ENCODE measurements at regions not wholly inside any gene's neighbourhood (a gene's known extent, or its start where the extent isn't known, plus 50 kb on each side); places are given as distances from the start of the nearest gene placed in this dataset.

DNA sequence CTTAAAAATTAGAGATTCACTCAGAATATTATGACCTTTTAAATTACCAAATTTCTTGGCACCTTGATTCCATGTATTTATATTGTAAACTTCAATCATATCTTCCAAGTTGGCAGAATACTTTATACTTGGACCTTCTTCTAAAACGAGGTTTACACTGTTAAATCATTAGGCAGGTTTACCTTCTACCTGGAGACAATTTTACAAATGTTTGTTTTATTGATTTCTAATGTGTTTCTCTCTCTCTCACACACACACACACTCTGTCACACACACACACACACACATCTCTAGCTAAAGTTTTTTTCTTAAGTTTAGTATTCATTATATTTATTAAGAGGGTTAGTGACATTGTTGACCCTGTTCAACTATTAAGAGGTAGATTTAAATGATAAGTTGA lies 1155.6 kb downstream of the NSUN3 start (continued):
- TF ChIP-seq FOXP1 (CRISPR knock-in tag; IDR thresholded peaks at IDR 0.05; ENCODE audit: borderline replicate concordance) = no peak
- TF ChIP-seq ZNF416 (CRISPR knock-in tag; IDR thresholded peaks at IDR 0.05) = no peak
- TF ChIP-seq JUN (CRISPR knock-in tag; IDR thresholded peaks at IDR 0.05) = no peak
- no peak for TF ChIP-seq ZNF232 (CRISPR knock-in tag; IDR thresholded peaks at IDR 0.05)
- TF ChIP-seq, protein P1, sequence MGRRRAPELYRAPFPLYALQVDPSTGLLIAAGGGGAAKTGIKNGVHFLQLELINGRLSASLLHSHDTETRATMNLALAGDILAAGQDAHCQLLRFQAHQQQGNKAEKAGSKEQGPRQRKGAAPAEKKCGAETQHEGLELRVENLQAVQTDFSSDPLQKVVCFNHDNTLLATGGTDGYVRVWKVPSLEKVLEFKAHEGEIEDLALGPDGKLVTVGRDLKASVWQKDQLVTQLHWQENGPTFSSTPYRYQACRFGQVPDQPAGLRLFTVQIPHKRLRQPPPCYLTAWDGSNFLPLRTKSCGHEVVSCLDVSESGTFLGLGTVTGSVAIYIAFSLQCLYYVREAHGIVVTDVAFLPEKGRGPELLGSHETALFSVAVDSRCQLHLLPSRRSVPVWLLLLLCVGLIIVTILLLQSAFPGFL (CRISPR knock-in tag; IDR thresholded peaks at IDR 0.05; ENCODE audit: borderline replicate concordance) = no peak
- TF ChIP-seq NR1H2 (CRISPR knock-in tag; IDR thresholded peaks at IDR 0.05) = no peak

DNA sequence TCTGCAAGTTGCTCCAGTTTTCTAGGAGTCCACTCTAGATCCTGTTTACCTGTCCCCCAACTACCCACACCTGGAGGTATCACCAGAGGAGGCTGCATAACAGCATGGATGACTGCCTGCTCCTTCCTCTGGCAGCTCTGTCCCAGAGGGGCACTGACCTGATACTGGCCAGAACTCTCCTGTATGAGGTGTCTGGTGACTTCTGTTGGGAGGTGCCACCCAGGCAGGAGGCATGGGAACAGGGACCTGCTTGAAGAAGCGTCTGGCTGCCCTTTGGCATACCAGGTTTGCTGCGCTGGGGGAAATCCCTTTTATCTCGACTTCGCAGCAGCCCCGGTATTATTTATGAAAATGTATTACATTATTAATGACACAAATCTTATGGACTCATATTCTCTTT lies 1163.6 kb downstream of the NSUN3 start:
- ChIA-PET CTCF (no interaction called here), POLR2A (no interaction called here)
- Mint-ChIP-seq H3K4me3 (no peak overlapping the region), H3K27me3 (ENCODE audit: low read depth) (no peaks in the 10 kb centered on the region), H3K36me3 (peaks cover 45% of the 10 kb centered on the region), H3K4me1 (peaks cover 5% of the 10 kb centered on the region), H3K27ac (no peak overlapping the region), H3K9me3 (peaks cover 62% of the 10 kb centered on the region)
- DNase-seq (ENCODE audit: low spot score) (no peak), ATAC-seq (no peak)
- TF ChIP-seq, protein P2, sequence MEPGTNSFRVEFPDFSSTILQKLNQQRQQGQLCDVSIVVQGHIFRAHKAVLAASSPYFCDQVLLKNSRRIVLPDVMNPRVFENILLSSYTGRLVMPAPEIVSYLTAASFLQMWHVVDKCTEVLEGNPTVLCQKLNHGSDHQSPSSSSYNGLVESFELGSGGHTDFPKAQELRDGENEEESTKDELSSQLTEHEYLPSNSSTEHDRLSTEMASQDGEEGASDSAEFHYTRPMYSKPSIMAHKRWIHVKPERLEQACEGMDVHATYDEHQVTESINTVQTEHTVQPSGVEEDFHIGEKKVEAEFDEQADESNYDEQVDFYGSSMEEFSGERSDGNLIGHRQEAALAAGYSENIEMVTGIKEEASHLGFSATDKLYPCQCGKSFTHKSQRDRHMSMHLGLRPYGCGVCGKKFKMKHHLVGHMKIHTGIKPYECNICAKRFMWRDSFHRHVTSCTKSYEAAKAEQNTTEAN (CRISPR knock-in tag; IDR thresholded peaks at IDR 0.05) = no peak
- TF ChIP-seq, protein P3, sequence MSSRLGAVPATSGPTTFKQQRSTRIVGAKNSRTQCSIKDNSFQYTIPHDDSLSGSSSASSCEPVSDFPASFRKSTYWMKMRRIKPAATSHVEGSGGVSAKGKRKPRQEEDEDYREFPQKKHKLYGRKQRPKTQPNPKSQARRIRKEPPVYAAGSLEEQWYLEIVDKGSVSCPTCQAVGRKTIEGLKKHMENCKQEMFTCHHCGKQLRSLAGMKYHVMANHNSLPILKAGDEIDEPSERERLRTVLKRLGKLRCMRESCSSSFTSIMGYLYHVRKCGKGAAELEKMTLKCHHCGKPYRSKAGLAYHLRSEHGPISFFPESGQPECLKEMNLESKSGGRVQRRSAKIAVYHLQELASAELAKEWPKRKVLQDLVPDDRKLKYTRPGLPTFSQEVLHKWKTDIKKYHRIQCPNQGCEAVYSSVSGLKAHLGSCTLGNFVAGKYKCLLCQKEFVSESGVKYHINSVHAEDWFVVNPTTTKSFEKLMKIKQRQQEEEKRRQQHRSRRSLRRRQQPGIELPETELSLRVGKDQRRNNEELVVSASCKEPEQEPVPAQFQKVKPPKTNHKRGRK (CRISPR knock-in tag; IDR thresholded peaks at IDR 0.05; ENCODE audit: borderline replicate concordance) = no peak
- no peak for TF ChIP-seq ZNF671 (CRISPR knock-in tag; IDR thresholded peaks at IDR 0.05)
- no peak for TF ChIP-seq NFYB (CRISPR knock-in tag; conservative IDR thresholded peaks at IDR 0.05; ENCODE audit: low read depth)
- TF ChIP-seq, protein P4, sequence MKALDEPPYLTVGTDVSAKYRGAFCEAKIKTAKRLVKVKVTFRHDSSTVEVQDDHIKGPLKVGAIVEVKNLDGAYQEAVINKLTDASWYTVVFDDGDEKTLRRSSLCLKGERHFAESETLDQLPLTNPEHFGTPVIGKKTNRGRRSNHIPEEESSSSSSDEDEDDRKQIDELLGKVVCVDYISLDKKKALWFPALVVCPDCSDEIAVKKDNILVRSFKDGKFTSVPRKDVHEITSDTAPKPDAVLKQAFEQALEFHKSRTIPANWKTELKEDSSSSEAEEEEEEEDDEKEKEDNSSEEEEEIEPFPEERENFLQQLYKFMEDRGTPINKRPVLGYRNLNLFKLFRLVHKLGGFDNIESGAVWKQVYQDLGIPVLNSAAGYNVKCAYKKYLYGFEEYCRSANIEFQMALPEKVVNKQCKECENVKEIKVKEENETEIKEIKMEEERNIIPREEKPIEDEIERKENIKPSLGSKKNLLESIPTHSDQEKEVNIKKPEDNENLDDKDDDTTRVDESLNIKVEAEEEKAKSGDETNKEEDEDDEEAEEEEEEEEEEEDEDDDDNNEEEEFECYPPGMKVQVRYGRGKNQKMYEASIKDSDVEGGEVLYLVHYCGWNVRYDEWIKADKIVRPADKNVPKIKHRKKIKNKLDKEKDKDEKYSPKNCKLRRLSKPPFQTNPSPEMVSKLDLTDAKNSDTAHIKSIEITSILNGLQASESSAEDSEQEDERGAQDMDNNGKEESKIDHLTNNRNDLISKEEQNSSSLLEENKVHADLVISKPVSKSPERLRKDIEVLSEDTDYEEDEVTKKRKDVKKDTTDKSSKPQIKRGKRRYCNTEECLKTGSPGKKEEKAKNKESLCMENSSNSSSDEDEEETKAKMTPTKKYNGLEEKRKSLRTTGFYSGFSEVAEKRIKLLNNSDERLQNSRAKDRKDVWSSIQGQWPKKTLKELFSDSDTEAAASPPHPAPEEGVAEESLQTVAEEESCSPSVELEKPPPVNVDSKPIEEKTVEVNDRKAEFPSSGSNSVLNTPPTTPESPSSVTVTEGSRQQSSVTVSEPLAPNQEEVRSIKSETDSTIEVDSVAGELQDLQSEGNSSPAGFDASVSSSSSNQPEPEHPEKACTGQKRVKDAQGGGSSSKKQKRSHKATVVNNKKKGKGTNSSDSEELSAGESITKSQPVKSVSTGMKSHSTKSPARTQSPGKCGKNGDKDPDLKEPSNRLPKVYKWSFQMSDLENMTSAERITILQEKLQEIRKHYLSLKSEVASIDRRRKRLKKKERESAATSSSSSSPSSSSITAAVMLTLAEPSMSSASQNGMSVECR (CRISPR knock-in tag; IDR thresholded peaks at IDR 0.05; ENCODE audit: borderline replicate concordance) = no peak
- TF ChIP-seq SMAD4 (CRISPR knock-in tag; IDR thresholded peaks at IDR 0.05) = no peak
- TF ChIP-seq, protein P5, sequence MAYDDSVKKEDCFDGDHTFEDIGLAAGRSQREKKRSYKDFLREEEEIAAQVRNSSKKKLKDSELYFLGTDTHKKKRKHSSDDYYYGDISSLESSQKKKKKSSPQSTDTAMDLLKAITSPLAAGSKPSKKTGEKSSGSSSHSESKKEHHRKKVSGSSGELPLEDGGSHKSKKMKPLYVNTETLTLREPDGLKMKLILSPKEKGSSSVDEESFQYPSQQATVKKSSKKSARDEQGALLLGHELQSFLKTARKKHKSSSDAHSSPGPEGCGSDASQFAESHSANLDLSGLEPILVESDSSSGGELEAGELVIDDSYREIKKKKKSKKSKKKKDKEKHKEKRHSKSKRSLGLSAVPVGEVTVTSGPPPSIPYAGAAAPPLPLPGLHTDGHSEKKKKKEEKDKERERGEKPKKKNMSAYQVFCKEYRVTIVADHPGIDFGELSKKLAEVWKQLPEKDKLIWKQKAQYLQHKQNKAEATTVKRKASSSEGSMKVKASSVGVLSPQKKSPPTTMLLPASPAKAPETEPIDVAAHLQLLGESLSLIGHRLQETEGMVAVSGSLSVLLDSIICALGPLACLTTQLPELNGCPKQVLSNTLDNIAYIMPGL (CRISPR knock-in tag; IDR thresholded peaks at IDR 0.05) = no peak
- no peak for TF ChIP-seq ZNF317 (CRISPR knock-in tag; IDR thresholded peaks at IDR 0.05; ENCODE audit: borderline replicate concordance, low read depth)
- TF ChIP-seq, protein P6, sequence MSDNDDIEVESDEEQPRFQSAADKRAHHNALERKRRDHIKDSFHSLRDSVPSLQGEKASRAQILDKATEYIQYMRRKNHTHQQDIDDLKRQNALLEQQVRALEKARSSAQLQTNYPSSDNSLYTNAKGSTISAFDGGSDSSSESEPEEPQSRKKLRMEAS (CRISPR knock-in tag; IDR thresholded peaks at IDR 0.05) = no peak
- no peak for TF ChIP-seq TP53 (CRISPR knock-in tag; IDR thresholded peaks at IDR 0.05)
- TF ChIP-seq, protein P7, sequence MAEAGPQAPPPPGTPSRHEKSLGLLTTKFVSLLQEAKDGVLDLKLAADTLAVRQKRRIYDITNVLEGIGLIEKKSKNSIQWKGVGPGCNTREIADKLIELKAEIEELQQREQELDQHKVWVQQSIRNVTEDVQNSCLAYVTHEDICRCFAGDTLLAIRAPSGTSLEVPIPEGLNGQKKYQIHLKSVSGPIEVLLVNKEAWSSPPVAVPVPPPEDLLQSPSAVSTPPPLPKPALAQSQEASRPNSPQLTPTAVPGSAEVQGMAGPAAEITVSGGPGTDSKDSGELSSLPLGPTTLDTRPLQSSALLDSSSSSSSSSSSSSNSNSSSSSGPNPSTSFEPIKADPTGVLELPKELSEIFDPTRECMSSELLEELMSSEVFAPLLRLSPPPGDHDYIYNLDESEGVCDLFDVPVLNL (CRISPR knock-in tag; IDR thresholded peaks at IDR 0.05; ENCODE audit: borderline replicate concordance, low read depth) = no peak
- TF ChIP-seq, protein P8, sequence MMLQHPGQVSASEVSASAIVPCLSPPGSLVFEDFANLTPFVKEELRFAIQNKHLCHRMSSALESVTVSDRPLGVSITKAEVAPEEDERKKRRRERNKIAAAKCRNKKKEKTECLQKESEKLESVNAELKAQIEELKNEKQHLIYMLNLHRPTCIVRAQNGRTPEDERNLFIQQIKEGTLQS (CRISPR knock-in tag; conservative IDR thresholded peaks at IDR 0.05) = no peak
- TF ChIP-seq, protein P9, sequence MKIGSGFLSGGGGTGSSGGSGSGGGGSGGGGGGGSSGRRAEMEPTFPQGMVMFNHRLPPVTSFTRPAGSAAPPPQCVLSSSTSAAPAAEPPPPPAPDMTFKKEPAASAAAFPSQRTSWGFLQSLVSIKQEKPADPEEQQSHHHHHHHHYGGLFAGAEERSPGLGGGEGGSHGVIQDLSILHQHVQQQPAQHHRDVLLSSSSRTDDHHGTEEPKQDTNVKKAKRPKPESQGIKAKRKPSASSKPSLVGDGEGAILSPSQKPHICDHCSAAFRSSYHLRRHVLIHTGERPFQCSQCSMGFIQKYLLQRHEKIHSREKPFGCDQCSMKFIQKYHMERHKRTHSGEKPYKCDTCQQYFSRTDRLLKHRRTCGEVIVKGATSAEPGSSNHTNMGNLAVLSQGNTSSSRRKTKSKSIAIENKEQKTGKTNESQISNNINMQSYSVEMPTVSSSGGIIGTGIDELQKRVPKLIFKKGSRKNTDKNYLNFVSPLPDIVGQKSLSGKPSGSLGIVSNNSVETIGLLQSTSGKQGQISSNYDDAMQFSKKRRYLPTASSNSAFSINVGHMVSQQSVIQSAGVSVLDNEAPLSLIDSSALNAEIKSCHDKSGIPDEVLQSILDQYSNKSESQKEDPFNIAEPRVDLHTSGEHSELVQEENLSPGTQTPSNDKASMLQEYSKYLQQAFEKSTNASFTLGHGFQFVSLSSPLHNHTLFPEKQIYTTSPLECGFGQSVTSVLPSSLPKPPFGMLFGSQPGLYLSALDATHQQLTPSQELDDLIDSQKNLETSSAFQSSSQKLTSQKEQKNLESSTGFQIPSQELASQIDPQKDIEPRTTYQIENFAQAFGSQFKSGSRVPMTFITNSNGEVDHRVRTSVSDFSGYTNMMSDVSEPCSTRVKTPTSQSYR (CRISPR knock-in tag; IDR thresholded peaks at IDR 0.05) = no peak
- no peak for TF ChIP-seq NR1H2 (CRISPR knock-in tag; IDR thresholded peaks at IDR 0.05)

Data from WTC11 (cell line).